HepG2 (cell line): ENCODE measurements at regions not wholly inside any gene's neighbourhood (a gene's known extent, or its start where the extent isn't known, plus 50 kb on each side); places are given as distances from the start of the nearest gene placed in this dataset.

ENCODE experiments used
- ATAC-seq: fragments of 200-7000 bp; cut with Tn5 transposase; 3 replicates; pipeline ENCODE4 v1.9.1; 2020; ENCODE audit warnings: mild to moderate bottlenecking, moderate library complexity
- BruUV-seq: library from RNA; stranded (reverse); fragments of 400-500 nt; replicated peaks from 2 replicates; lab custom pipeline; 2021; lab: Mats Ljungman, UMichigan
- CTCF ChIA-PET: fragments of 300-600 bp; formaldehyde crosslinking; extraction: SDS; loops from one replicate; lab custom pipeline; 2021; ENCODE audit warnings: low total read pairs, inconsistent platforms, low intra/inter-chr PET ratio; lab: Yijun Ruan, JAX
- POLR2A ChIA-PET: fragments of 350-600 bp; sonication (Branson Sonifier 250); formaldehyde crosslinking; loops from one replicate; lab custom pipeline; 2020; ENCODE audit warnings: antibody characterized with exemption, inconsistent platforms; lab: Yijun Ruan, JAX
- DNase-seq: peaks from one replicate; pipeline ENCODE4 v3.0.0-alpha.2; 2015; ENCODE audit warnings: low spot score
- FAIRE-seq: peaks from 3 replicates; lab custom pipeline; 2011; peaks lifted over from hg19 to GRCh38; lab: Jason Lieb, UNC
- H2AFZ ChIP-seq: one replicate; pipeline ENCODE4 v1.6.1; 2011; ENCODE audit warnings: low read length, inconsistent platforms
- H3K27ac ChIP-seq: fragments of 300-600 bp; 3 replicates; pipeline ENCODE4 v1.8.0; 2011; ENCODE audit warnings: mixed run types, mild to moderate bottlenecking, mixed read lengths, low read length, inconsistent platforms; ENCODE audit not compliant: insufficient read depth; ENCODE audit errors: extremely low read length
- H3K27me3 ChIP-seq, 2 experiments: fragments of 200-600 bp in 1 of 2; 2 replicates in 1 of 2; 3 replicates in 1 of 2; pipeline versions ENCODE4 v1.6.0 to v1.8.0; 2011; ENCODE audit warnings: low read length in 2 of 2, mild to moderate bottlenecking in 2 of 2, moderate library complexity in 2 of 2, inconsistent platforms in 1 of 2; ENCODE audit not compliant: insufficient read depth in 2 of 2, control insufficient read depth in 1 of 2
- H3K36me3 ChIP-seq, 2 experiments: fragments of 200-600 bp in 1 of 2; replicated peaks in 1 of 2; 2 replicates in 1 of 2; 3 replicates in 1 of 2; pipeline versions ENCODE4 v1.5.1 to v1.8.0; 2011; ENCODE audit warnings: low read length in 2 of 2, inconsistent platforms in 1 of 2; ENCODE audit not compliant: insufficient read depth in 2 of 2, control insufficient read depth in 1 of 2
- H3K4me1 ChIP-seq: 2 replicates; pipeline ENCODE4 v1.5.1; 2012; ENCODE audit warnings: low read length, inconsistent platforms; ENCODE audit not compliant: insufficient read depth
- H3K4me2 ChIP-seq: 2 replicates; pipeline ENCODE4 v1.6.0; 2011; ENCODE audit warnings: low read depth, low read length, inconsistent platforms
- H3K4me3 ChIP-seq, 3 experiments: fragments of 200-600 bp in 1 of 3; sonication (generic), shearing (Covaris generic) in 1 of 3; replicated peaks in 1 of 3; 2 replicates each; pipeline ENCODE4 v1.5.1; 2011 to 2016; ENCODE audit warnings: low read length in 3 of 3, inconsistent platforms in 2 of 3, low read depth in 2 of 3, mild to moderate bottlenecking in 2 of 3, control low read depth in 1 of 3, mixed read lengths in 1 of 3; ENCODE audit not compliant: insufficient read depth in 1 of 3
- H3K79me2 ChIP-seq: one replicate; pipeline ENCODE4 v1.6.1; 2011; ENCODE audit warnings: low read length, inconsistent platforms; ENCODE audit not compliant: insufficient read depth
- H3K9ac ChIP-seq: 2 replicates; pipeline ENCODE4 v1.6.0; 2011; ENCODE audit warnings: mild to moderate bottlenecking, low read depth, low read length, inconsistent platforms; ENCODE audit not compliant: insufficient read depth
- H3K9me3 ChIP-seq: 2 replicates; pipeline ENCODE4 v1.5.1; 2012; ENCODE audit warnings: mild to moderate bottlenecking, low read length
- H4K20me1 ChIP-seq: 2 replicates; pipeline ENCODE4 v1.6.0; 2011; ENCODE audit warnings: inconsistent platforms, mild to moderate bottlenecking, low read length, moderate library complexity; ENCODE audit not compliant: insufficient read depth
- AKNA ChIP-seq: sonication (generic); formaldehyde crosslinking; IDR thresholded peaks from 2 replicates; pipeline ENCODE4 v1.4.0; 2020; ENCODE audit warnings: missing genetic modification reagents, borderline replicate concordance
- TCF7 ChIP-seq: sonication (generic); IDR thresholded peaks from 2 replicates; pipeline ENCODE4 v1.6.1; 2016; ENCODE audit warnings: antibody characterized with exemption, low read depth
- THYN1 ChIP-seq: sonication (generic); formaldehyde crosslinking; IDR thresholded peaks from 2 replicates; pipeline ENCODE4 v1.8.1; 2023; ENCODE audit warnings: low read depth, mild to moderate bottlenecking, moderate library complexity, missing genetic modification reagents, borderline replicate concordance
- TSC22D2 ChIP-seq: sonication (generic); formaldehyde crosslinking; IDR thresholded peaks from 2 replicates; pipeline ENCODE4 v1.5.1; 2020; ENCODE audit warnings: missing genetic modification reagents, mild to moderate bottlenecking, borderline replicate concordance
- U2AF1 ChIP-seq: fragments of 200-400 bp; formaldehyde crosslinking; optimal IDR thresholded peaks from 2 replicates; pipeline ENCODE3; 2017; ENCODE audit warnings: mild to moderate bottlenecking, low read depth, low read length
- ZEB1 ChIP-seq: IDR thresholded peaks from 2 replicates; pipeline ENCODE4 v1.6.1; 2012; ENCODE audit warnings: mild to moderate bottlenecking, low read depth, inconsistent platforms; ENCODE audit not compliant: insufficient replicate concordance
- ZFP36L2 ChIP-seq: sonication (generic); formaldehyde crosslinking; IDR thresholded peaks from 2 replicates; pipeline ENCODE4 v1.4.0; 2020; ENCODE audit warnings: missing genetic modification reagents
- ZFY ChIP-seq: sonication (generic); formaldehyde crosslinking; IDR thresholded peaks from 2 replicates; pipeline ENCODE4 v1.4.0; 2020; ENCODE audit warnings: missing genetic modification reagents
- ZFYVE20 ChIP-seq: sonication (generic); formaldehyde crosslinking; IDR thresholded peaks from 2 replicates; pipeline ENCODE4 v1.8.0; 2023; ENCODE audit warnings: low read depth, mild to moderate bottlenecking, moderate library complexity, missing genetic modification reagents, borderline replicate concordance
- ZNF367 ChIP-seq: sonication (generic); formaldehyde crosslinking; IDR thresholded peaks from 2 replicates; pipeline ENCODE4 v1.4.0; 2020; ENCODE audit warnings: missing genetic modification reagents, borderline replicate concordance
- ZNF652 ChIP-seq: IDR thresholded peaks from 2 replicates; pipeline ENCODE4 v1.6.1; 2016; ENCODE audit warnings: low read depth, borderline replicate concordance
- ZNF704 ChIP-seq: sonication (generic); formaldehyde crosslinking; IDR thresholded peaks from 2 replicates; pipeline ENCODE4 v1.8.1; 2023; ENCODE audit warnings: mild to moderate bottlenecking, inconsistent platforms, moderate library complexity, missing genetic modification reagents, borderline replicate concordance
- ZNF766 ChIP-seq: sonication (generic); formaldehyde crosslinking; IDR thresholded peaks from 2 replicates; pipeline ENCODE4 v1.5.0; 2020; ENCODE audit warnings: missing genetic modification reagents, borderline replicate concordance
- ZSCAN29 ChIP-seq: sonication (generic); formaldehyde crosslinking; conservative IDR thresholded peaks from 2 replicates; pipeline ENCODE4 v1.4.0; 2020; ENCODE audit warnings: mild to moderate bottlenecking, missing genetic modification reagents
- WGBS: methylation state at CpG from one replicate; pipeline ENCODE4 v1.1.6; 2017; ENCODE audit warnings: low lambda C conversion rate; 5-methylcytosine and 5-hydroxymethylcytosine counted together
- in situ Hi-C: cut with HindIII; loops from 2 replicates; pipeline ENCODE4 v1.10.0; 2017; ENCODE audit warnings: low pct_unique_long_range_greater_than_20kb; ENCODE audit not compliant: extremely low pct_ligation_motif_present
- intact Hi-C: fragments of 100-400 bp; cut with micrococcal nuclease; formaldehyde crosslinking; loops from one replicate; pipeline ENCODE4 v1.10.0; 2022; ENCODE audit not compliant: unreplicated experiment

GRCh38 chr21:28226563-28226962, 766.1 kb downstream of the LTN1 start:
- TF ChIP-seq ZEB1 = no peak
- no peak for TF ChIP-seq THYN1 (CRISPR knock-in tag)
- no peak for TF ChIP-seq ZNF766 (CRISPR knock-in tag)
- TF ChIP-seq TCF7 = no peak
- no peak for TF ChIP-seq AKNA (CRISPR knock-in tag)
- no peak for TF ChIP-seq TSC22D2 (CRISPR knock-in tag)
- no peak for TF ChIP-seq ZSCAN29 (CRISPR knock-in tag)
- no peak for TF ChIP-seq ZNF367
- no peak for TF ChIP-seq U2AF1
- TF ChIP-seq ZFP36L2 (CRISPR knock-in tag) = no peak
- TF ChIP-seq ZNF652 = no peak
- no peak for TF ChIP-seq ZFYVE20
- no peak for TF ChIP-seq ZNF704 (CRISPR knock-in tag)
- no peak for TF ChIP-seq ZFY (CRISPR knock-in tag)
- Histone ChIP-seq H3K9me3 (peaks cover 76% of the 10 kb centered on the region), H3K4me1 (no peaks in the 10 kb centered on the region), H4K20me1 (no peaks in the 10 kb centered on the region), H3K9ac (no peak overlapping the region), H3K27me3 (no peaks in the 10 kb centered on the region), H3K4me3 (no peak overlapping the region), H3K36me3 (no peaks in the 10 kb centered on the region), H3K27ac (no peak overlapping the region), H2AFZ (no peak overlapping the region), H3K4me2 (no peak overlapping the region), H3K79me2 (no peaks in the 10 kb centered on the region)
- FAIRE-seq = no peak
- in situ Hi-C loops = no loop called here
- CTCF ChIA-PET = no interaction called here
- DNase-seq = no peak
- no peak for ATAC-seq
- POLR2A ChIA-PET = no interaction called here
- WGBS = 2% methylated on average over 2 of the region's 2 CpGs
- intact Hi-C loops = no loop called here
- no TSS peak for BruUV-seq
